ENCODE measurements at regions not wholly inside any gene's neighbourhood (a gene's known extent, or its start where the extent isn't known, plus 50 kb on each side); places are given as distances from the start of the nearest gene placed in this dataset.
"Not testable (repeated sequence)": the region's sequence is repeated elsewhere in the genome, so short reads cannot be mapped to it uniquely, and the experiment has no call there.

DNA sequence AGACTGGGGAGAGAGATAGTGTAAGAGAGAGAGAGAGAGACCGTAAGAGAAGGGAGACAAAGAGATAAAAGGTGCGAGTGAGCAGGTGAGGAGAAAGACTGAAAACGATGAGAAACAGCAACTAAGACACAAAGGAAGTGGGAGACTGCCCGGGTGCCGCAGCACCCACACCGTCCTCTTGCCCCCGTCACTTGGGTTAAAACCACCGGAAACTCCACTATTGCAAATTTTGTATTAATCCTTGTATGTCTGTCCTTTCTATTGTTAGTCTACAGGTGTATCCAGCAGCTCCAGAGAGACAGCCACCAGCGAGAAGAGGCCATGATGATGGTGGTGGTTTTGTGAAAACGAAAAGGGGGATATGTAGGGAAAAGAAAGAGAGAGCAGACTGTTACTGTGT, 96.8 kb downstream of the ART5 start:
- 89 to 95% methylated on average over 7 to 10 of the region's 10 CpGs for WGBS, 2 experiments
- H3K27ac ChIP-seq (ENCODE audit: insufficient read depth, low read depth, low read length, poor library complexity, severe bottlenecking); H3K4me3 ChIP-seq (ENCODE audit: insufficient read depth, low read depth, low read length); H3K9me3 ChIP-seq (ENCODE audit: control insufficient read depth, low read length); H3K36me3 ChIP-seq (ENCODE audit: control insufficient read depth, insufficient read depth, low read length); H3K27me3 ChIP-seq (ENCODE audit: control insufficient read depth, insufficient read depth, low read length, poor library complexity, severe bottlenecking); H3K4me1 ChIP-seq (ENCODE audit: control insufficient read depth, insufficient read depth, low read length): not testable (repeated sequence)

GRCh38 chr11:3538220-3538619, 103.6 kb downstream of the ART5 start:
- 89% methylated on average over 1 of the region's 1 CpG; no CpG with 5 or more reads in 1 of the 2 experiments for WGBS, 2 experiments
- H3K4me3 ChIP-seq (ENCODE audit: insufficient read depth, low read depth, low read length); H3K9me3 ChIP-seq (ENCODE audit: control insufficient read depth, low read length): not testable (repeated sequence)

GRCh38 chr11:3537254-3537653, 104.5 kb downstream of the ART5 start:
- H3K36me3 ChIP-seq (ENCODE audit: control insufficient read depth, insufficient read depth, low read length); H3K4me1 ChIP-seq (ENCODE audit: control insufficient read depth, insufficient read depth, low read length); H3K27ac ChIP-seq (ENCODE audit: insufficient read depth, low read depth, low read length, poor library complexity, severe bottlenecking); H3K9me3 ChIP-seq (ENCODE audit: control insufficient read depth, low read length); H3K27me3 ChIP-seq (ENCODE audit: control insufficient read depth, insufficient read depth, low read length, poor library complexity, severe bottlenecking); H3K4me3 ChIP-seq (ENCODE audit: insufficient read depth, low read depth, low read length): not testable (repeated sequence)
- WGBS, 2 experiments = 83 to 90% methylated on average over 4 of the region's 4 CpGs

More at GRCh38 chr11:3538220-3538619, 103.6 kb downstream of the ART5 start:
- H3K27ac ChIP-seq (ENCODE audit: insufficient read depth, low read depth, low read length, poor library complexity, severe bottlenecking); H3K27me3 ChIP-seq (ENCODE audit: control insufficient read depth, insufficient read depth, low read length, poor library complexity, severe bottlenecking); H3K4me1 ChIP-seq (ENCODE audit: control insufficient read depth, insufficient read depth, low read length); H3K36me3 ChIP-seq (ENCODE audit: control insufficient read depth, insufficient read depth, low read length): not testable (repeated sequence)

- no CpG with 5 or more reads among the region's 1 CpG for WGBS, 2 experiments
Measured at GRCh38 chr11:3532958-3533357, 108.8 kb downstream of the ART5 start.

GRCh38 chr11:3531280-3531679, 110.5 kb downstream of the ART5 start:
- not testable (repeated sequence) for H3K4me1 ChIP-seq (ENCODE audit: control insufficient read depth, insufficient read depth, low read length); H3K27me3 ChIP-seq (ENCODE audit: control insufficient read depth, insufficient read depth, low read length, poor library complexity, severe bottlenecking); H3K36me3 ChIP-seq (ENCODE audit: control insufficient read depth, insufficient read depth, low read length); H3K27ac ChIP-seq (ENCODE audit: insufficient read depth, low read depth, low read length, poor library complexity, severe bottlenecking); H3K9me3 ChIP-seq (ENCODE audit: control insufficient read depth, low read length); H3K4me3 ChIP-seq (ENCODE audit: insufficient read depth, low read depth, low read length)
- WGBS, 2 experiments = 94 to 98% methylated on average over 4 of the region's 5 CpGs

More at GRCh38 chr11:3532958-3533357, 108.8 kb downstream of the ART5 start:
- not testable (repeated sequence) for H3K27me3 ChIP-seq (ENCODE audit: control insufficient read depth, insufficient read depth, low read length, poor library complexity, severe bottlenecking); H3K4me3 ChIP-seq (ENCODE audit: insufficient read depth, low read depth, low read length); H3K36me3 ChIP-seq (ENCODE audit: control insufficient read depth, insufficient read depth, low read length); H3K9me3 ChIP-seq (ENCODE audit: control insufficient read depth, low read length); H3K4me1 ChIP-seq (ENCODE audit: control insufficient read depth, insufficient read depth, low read length); H3K27ac ChIP-seq (ENCODE audit: insufficient read depth, low read depth, low read length, poor library complexity, severe bottlenecking)

DNA sequence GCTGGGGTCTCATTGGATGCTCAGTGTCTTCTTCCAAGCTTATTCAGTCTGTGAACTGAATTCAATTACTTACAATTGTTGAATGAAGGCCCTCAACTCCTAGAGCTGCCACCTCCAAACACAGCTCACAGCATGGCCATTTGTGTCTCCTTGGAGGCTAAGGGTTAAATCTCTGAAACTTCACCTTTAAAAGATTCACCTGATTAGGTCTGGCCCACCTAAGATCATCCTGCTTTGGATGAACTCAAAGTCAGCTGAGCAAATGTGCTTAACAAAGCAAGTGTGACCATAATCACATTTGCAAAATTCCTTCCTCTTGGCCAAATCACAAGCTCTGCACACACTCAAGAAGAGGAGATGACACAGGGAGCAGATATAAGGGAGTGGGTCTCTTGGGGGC, 118.2 kb downstream of the ART5 start:
- H3K4me1 ChIP-seq (ENCODE audit: control insufficient read depth, insufficient read depth, low read length); H3K27me3 ChIP-seq (ENCODE audit: control insufficient read depth, insufficient read depth, low read length, poor library complexity, severe bottlenecking); H3K9me3 ChIP-seq (ENCODE audit: control insufficient read depth, low read length); H3K4me3 ChIP-seq (ENCODE audit: insufficient read depth, low read depth, low read length); H3K36me3 ChIP-seq (ENCODE audit: control insufficient read depth, insufficient read depth, low read length); H3K27ac ChIP-seq (ENCODE audit: insufficient read depth, low read depth, low read length, poor library complexity, severe bottlenecking): not testable (repeated sequence)

DNA sequence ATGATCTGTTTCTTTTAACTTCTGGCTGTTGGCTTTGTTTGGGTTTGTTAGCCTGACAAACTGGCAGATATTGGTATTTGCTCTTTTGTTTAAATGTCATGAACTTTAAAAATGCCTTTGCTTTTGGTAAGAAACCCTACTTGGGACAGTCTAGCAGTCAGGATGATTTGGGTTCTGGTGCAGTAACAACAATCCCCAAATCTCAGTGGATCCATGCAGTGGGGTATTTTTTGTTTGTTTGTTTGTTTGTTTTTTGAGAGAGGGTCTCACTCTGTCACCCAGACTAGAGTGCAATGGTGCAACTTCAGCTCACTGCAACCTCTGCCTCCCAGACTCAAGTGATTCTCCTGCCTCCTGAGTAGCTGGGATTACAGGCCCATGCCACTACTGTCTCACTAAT, 120.9 kb downstream of the ART5 start:
- H3K36me3 ChIP-seq (ENCODE audit: control insufficient read depth, insufficient read depth, low read length); H3K4me3 ChIP-seq (ENCODE audit: insufficient read depth, low read depth, low read length); H3K9me3 ChIP-seq (ENCODE audit: control insufficient read depth, low read length); H3K4me1 ChIP-seq (ENCODE audit: control insufficient read depth, insufficient read depth, low read length); H3K27me3 ChIP-seq (ENCODE audit: control insufficient read depth, insufficient read depth, low read length, poor library complexity, severe bottlenecking); H3K27ac ChIP-seq (ENCODE audit: insufficient read depth, low read depth, low read length, poor library complexity, severe bottlenecking): not testable (repeated sequence)

GRCh38 chr11:3519841-3520240, 122.0 kb downstream of the ART5 start:
- not testable (repeated sequence) for H3K36me3 ChIP-seq (ENCODE audit: control insufficient read depth, insufficient read depth, low read length); H3K4me3 ChIP-seq (ENCODE audit: insufficient read depth, low read depth, low read length); H3K27me3 ChIP-seq (ENCODE audit: control insufficient read depth, insufficient read depth, low read length, poor library complexity, severe bottlenecking); H3K9me3 ChIP-seq (ENCODE audit: control insufficient read depth, low read length); H3K27ac ChIP-seq (ENCODE audit: insufficient read depth, low read depth, low read length, poor library complexity, severe bottlenecking); H3K4me1 ChIP-seq (ENCODE audit: control insufficient read depth, insufficient read depth, low read length)
- 86 to 98% methylated on average over 3 to 4 of the region's 5 CpGs for WGBS, 2 experiments

- not testable (repeated sequence) for H3K4me1 ChIP-seq (ENCODE audit: control insufficient read depth, insufficient read depth, low read length); H3K27me3 ChIP-seq (ENCODE audit: control insufficient read depth, insufficient read depth, low read length, poor library complexity, severe bottlenecking); H3K4me3 ChIP-seq (ENCODE audit: insufficient read depth, low read depth, low read length); H3K27ac ChIP-seq (ENCODE audit: insufficient read depth, low read depth, low read length, poor library complexity, severe bottlenecking); H3K9me3 ChIP-seq (ENCODE audit: control insufficient read depth, low read length); H3K36me3 ChIP-seq (ENCODE audit: control insufficient read depth, insufficient read depth, low read length)
- WGBS, 2 experiments = 95 to 97% methylated on average over 3 to 4 of the region's 4 CpGs
Measured at GRCh38 chr11:3516934-3517567, 124.7 kb downstream of the ART5 start.

DNA sequence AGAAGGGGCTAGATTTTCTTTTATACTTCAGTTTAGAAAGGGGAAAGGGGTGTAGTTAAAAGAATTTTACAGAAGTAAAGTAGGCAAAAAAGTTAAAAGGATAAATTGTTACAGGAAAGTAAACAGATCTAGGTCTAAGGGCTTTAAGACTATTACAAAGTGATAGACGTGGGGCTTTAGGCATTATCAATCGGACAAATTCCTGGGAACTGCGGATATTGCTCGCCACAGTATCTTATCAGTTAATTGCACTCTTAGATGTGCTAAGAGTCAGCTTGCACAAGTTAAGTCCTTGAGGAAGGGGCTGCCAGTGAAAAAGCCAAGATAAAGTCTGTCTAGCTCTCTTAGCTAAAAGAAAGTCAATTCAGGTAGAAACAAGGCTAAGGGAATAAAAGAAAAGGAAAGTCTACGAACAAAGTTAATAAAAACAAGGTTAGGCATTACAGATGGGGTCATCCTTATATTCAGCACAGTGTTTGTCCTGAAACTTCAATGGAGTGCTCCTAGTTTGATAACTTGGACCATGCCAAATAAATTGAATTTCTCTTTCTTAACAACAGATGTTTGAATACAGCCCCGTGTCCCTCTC, 125.4 kb downstream of the ART5 start:
- not testable (repeated sequence) for H3K9me3 ChIP-seq (ENCODE audit: control insufficient read depth, low read length); H3K27ac ChIP-seq (ENCODE audit: insufficient read depth, low read depth, low read length, poor library complexity, severe bottlenecking); H3K4me1 ChIP-seq (ENCODE audit: control insufficient read depth, insufficient read depth, low read length); H3K4me3 ChIP-seq (ENCODE audit: insufficient read depth, low read depth, low read length); H3K27me3 ChIP-seq (ENCODE audit: control insufficient read depth, insufficient read depth, low read length, poor library complexity, severe bottlenecking); H3K36me3 ChIP-seq (ENCODE audit: control insufficient read depth, insufficient read depth, low read length)
- WGBS, 2 experiments = 92 to 96% methylated on average over 5 of the region's 6 CpGs

Measured in ectodermal cell (in vitro differentiated cells).